Naive thymus-derived CD8-positive, alpha-beta T cell (primary cell): ENCODE measurements at regions not wholly inside any gene's neighbourhood (a gene's known extent, or its start where the extent isn't known, plus 50 kb on each side); places are given as distances from the start of the nearest gene placed in this dataset.

ENCODE experiments used
- ATAC-seq, 2 donors: fragments of 150-1000 bp; cut with Tn5 transposase in 1 of 2; sonication (Bioruptor Pico), chemical (Tn5 transposase) in 1 of 2; 1 replicate in 1 of 2; 2 replicates in 1 of 2; pipeline ENCODE4 v1.10.0; 2021; ENCODE audit warnings: mild to moderate bottlenecking in 2 of 2, moderate library complexity in 2 of 2
- POLR2A ChIA-PET: fragments of 350-600 bp; sonication (Branson Sonifier 250); formaldehyde crosslinking; loops from one replicate; lab custom pipeline; 2021; ENCODE audit warnings: antibody characterized with exemption; lab: Charles Lee
- DNase-seq, 10 donors: peaks; one replicate each; pipeline versions ENCODE4 v3.0.0 to v3.0.0-alpha.2; 2020 to 2022
- H3K27ac Mint-ChIP-seq, 10 donors: one replicate each; pipeline ENCODE4 v1.8.0; 2020 to 2022; ENCODE audit warnings: mild to moderate bottlenecking in 10 of 10, mixed read lengths in 10 of 10, moderate library complexity in 4 of 10, inconsistent platforms in 1 of 10
- H3K27me3 Mint-ChIP-seq, 5 donors: one replicate each; pipeline ENCODE4 v1.8.0; 2021 to 2022; ENCODE audit warnings: mixed read lengths in 5 of 5
- H3K36me3 Mint-ChIP-seq, 3 donors: one replicate each; pipeline ENCODE4 v1.8.0; 2020 to 2022; ENCODE audit warnings: mixed read lengths in 3 of 3, mild to moderate bottlenecking in 2 of 3, inconsistent platforms in 1 of 3
- H3K4me1 Mint-ChIP-seq, 4 donors: one replicate each; pipeline ENCODE4 v1.8.0; 2021 to 2022; ENCODE audit warnings: mixed read lengths in 4 of 4
- H3K4me3 Mint-ChIP-seq, 10 donors: one replicate each; pipeline ENCODE4 v1.8.0; 2020 to 2022; ENCODE audit warnings: mild to moderate bottlenecking in 10 of 10, mixed read lengths in 10 of 10, moderate library complexity in 6 of 10, inconsistent platforms in 1 of 10
- H3K9me3 Mint-ChIP-seq, 9 donors: one replicate each; pipeline ENCODE4 v1.8.0; 2020 to 2022; ENCODE audit warnings: mixed read lengths in 9 of 9, mild to moderate bottlenecking in 3 of 9, inconsistent platforms in 1 of 9, moderate library complexity in 1 of 9

DNA sequence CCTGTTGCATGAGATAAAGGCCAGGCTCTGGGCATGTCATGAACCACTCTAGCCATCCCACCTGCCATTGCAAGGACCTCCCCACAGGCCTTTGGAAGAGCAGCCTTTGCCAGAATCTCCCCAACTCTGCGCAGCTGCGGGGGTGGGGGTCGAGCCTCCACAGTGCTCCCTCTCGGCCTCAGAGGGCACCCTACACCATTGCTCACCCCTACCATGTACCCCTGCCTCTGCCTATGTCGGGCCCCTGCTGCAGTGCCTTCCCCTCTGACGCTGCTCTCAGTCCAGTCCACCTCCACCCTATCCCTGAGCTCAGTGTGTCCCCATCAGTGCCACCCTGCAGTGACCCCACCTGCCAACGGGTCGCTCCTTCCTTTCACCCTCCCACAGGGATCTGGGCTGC is 679.7 kb upstream of the RAB6C start:
- Mint-ChIP-seq H3K4me3 (no peak overlapping the region), H3K4me1 (no peaks in the 10 kb centered on the region), H3K27me3 (peaks cover 1 to 28% (median 8%) of the 10 kb centered on the region in 5 donors), H3K9me3 (peaks cover 0 to 2% (median 0%) of the 10 kb centered on the region in 9 donors), H3K27ac (no peak overlapping the region), H3K36me3 (no peaks in the 10 kb centered on the region)
- DNase-seq: no peak
- POLR2A ChIA-PET: no interaction called here
- ATAC-seq: no peak

- Mint-ChIP-seq H3K36me3 (no peaks in the 10 kb centered on the region), H3K27me3 (peaks cover 1 to 28% (median 8%) of the 10 kb centered on the region in 5 donors), H3K9me3 (peaks cover 0 to 3% (median 0%) of the 10 kb centered on the region in 9 donors), H3K4me3 (no peak overlapping the region), H3K4me1 (no peaks in the 10 kb centered on the region), H3K27ac (no peak overlapping the region)
- POLR2A ChIA-PET: no interaction called here
- no peak for DNase-seq
- ATAC-seq: no peak
These were observed 679.0 kb upstream of the RAB6C start for GRCh38 chr2:129300456-129300855.

GRCh38 chr2:129301431-129301913 is 678.0 kb upstream of the RAB6C start:
- ATAC-seq (no peak), DNase-seq (no peak)
- POLR2A ChIA-PET: no interaction called here
- Mint-ChIP-seq H3K36me3 (no peaks in the 10 kb centered on the region), H3K9me3 (peaks cover 0 to 3% (median 0%) of the 10 kb centered on the region in 9 donors), H3K27me3 (peaks cover 1 to 28% (median 8%) of the 10 kb centered on the region in 5 donors), H3K4me3 (no peak overlapping the region), H3K4me1 (no peaks in the 10 kb centered on the region), H3K27ac (no peak overlapping the region)

DNA sequence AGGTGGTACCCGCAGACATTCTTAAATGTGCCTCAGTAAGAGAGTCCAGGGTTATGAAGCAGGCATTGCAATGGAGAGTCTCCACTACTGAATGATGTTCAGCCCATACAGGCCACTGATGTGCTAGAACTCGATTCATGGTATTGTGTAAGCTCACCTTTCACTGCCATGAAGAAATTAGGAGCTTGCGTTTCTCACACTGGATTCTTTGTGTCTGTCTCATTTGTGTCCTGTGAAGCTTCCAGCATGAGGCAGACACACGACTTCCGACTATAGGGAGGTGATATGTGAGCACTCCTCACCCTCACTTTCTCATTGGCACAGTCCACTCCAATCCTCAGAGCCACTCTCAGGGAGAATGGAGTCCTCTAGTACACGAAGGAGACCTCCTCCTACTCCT is 677.4 kb upstream of the RAB6C start:
- no peaks in the 10 kb centered on the region for H3K36me3 Mint-ChIP-seq
- POLR2A ChIA-PET: no interaction called here

GRCh38 chr2:129302561-129303183 is 676.8 kb upstream of the RAB6C start:
- Mint-ChIP-seq H3K4me3 (no peak overlapping the region), H3K4me1 (no peaks in the 10 kb centered on the region), H3K36me3 (no peaks in the 10 kb centered on the region), H3K27ac (no peak overlapping the region), H3K9me3 (peaks cover 0 to 3% (median 0%) of the 10 kb centered on the region in 9 donors), H3K27me3 (peaks cover 1 to 28% (median 8%) of the 10 kb centered on the region in 5 donors)
- DNase-seq (no peak), ATAC-seq (no peak)
- POLR2A ChIA-PET: no interaction called here

More for the DNA sequence above, 677.4 kb upstream of the RAB6C start:
- H3K9me3 Mint-ChIP-seq: peaks cover 0 to 3% (median 0%) of the 10 kb centered on the region in 9 donors
- H3K27ac Mint-ChIP-seq: no peak overlapping the region
- no peak for DNase-seq
- H3K4me1 Mint-ChIP-seq: no peaks in the 10 kb centered on the region
- H3K4me3 Mint-ChIP-seq: no peak overlapping the region
- no peak for ATAC-seq
- peaks cover 1 to 28% (median 8%) of the 10 kb centered on the region in 5 donors for H3K27me3 Mint-ChIP-seq

- Mint-ChIP-seq H3K27me3 (peaks cover 0 to 4% (median 3%) of the 10 kb centered on the region in 5 donors), H3K27ac (no peak overlapping the region), H3K4me1 (no peaks in the 10 kb centered on the region), H3K9me3 (peaks cover 0 to 4% (median 0%) of the 10 kb centered on the region in 9 donors), H3K36me3 (no peaks in the 10 kb centered on the region), H3K4me3 (no peak overlapping the region)
- POLR2A ChIA-PET: no interaction called here
- DNase-seq: no peak
- ATAC-seq: no peak
These were observed 665.3 kb upstream of the RAB6C start for GRCh38 chr2:129314120-129314519.

DNA sequence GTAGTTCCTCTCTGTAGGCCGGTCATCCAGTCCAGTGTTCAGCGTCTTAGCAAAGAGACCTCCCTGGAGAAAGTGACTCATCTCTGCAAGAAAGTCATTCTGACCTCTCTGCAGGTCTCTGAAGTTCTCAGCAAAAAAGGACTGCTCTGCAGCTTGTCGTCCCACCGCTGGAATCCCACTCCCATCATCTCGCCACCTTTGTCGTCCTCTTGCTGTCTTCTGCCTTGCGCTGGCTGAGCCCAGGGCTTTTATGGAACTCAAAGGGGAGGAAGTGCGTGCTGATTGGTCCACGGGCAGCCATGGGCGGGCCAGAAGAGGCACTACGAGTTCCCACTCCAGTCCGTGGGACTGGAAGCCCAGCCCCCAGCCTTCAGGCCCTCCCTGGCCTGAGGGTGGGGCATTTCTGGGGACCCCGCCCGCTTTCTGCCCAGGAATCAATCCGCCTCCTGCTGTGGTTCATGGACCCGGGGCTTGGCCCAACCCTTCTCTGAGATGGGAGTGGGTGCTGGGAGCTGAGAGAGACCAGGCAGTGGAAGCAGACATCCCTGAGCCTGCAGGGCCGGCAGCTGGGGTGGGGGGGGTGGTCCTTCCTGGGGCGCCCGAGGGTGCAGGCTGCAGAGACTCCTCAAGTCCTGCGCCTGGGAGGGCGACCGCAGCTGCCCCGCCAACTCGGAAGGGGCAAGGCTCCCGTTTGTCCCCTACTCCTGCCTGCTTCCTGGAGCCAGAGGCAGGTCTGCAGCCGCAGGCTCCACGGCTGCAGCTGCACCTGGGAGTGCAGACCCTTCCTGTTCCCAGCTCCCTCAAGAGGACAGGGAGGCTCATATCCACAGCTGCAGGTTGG is 660.7 kb upstream of the RAB6C start:
- H3K9me3 Mint-ChIP-seq: peaks cover 0 to 4% (median 0%) of the 10 kb centered on the region in 9 donors
- H3K36me3 Mint-ChIP-seq: no peaks in the 10 kb centered on the region
- H3K4me3 Mint-ChIP-seq: no peak overlapping the region
- H3K4me1 Mint-ChIP-seq: no peaks in the 10 kb centered on the region
- H3K27ac Mint-ChIP-seq: no peak overlapping the region
- DNase-seq (no peak), ATAC-seq (no peak)
- POLR2A ChIA-PET: no interaction called here
- peaks cover 2 to 11% (median 3%) of the 10 kb centered on the region in 5 donors for H3K27me3 Mint-ChIP-seq

GRCh38 chr2:129319422-129319717 is 660.1 kb upstream of the RAB6C start:
- Mint-ChIP-seq H3K27ac (no peak overlapping the region), H3K4me1 (no peaks in the 10 kb centered on the region), H3K27me3 (peaks cover 2 to 11% (median 3%) of the 10 kb centered on the region in 5 donors), H3K4me3 (no peak overlapping the region), H3K36me3 (no peaks in the 10 kb centered on the region), H3K9me3 (peaks cover 0 to 4% (median 0%) of the 10 kb centered on the region in 9 donors)
- POLR2A ChIA-PET: no interaction called here
- ATAC-seq (no peak), DNase-seq (no peak)

DNA sequence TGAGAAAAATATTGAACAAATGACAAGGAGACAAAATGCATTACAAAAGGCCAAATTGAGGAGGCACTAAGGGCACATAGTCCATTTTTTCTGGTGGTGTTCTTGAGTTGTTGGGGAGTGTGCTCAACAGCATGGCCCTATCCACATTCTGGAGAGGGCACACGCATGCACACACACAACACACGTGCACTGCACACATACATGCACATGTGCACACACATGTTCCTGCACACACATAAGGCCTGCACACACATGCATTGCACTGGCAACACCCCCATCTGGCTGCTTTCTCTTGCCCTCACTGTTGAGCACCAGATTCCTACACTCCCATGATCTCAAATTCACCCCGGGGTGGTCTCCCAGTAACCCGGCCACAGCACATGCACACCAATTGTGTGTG is 659.2 kb upstream of the RAB6C start:
- peaks cover 2 to 13% (median 3%) of the 10 kb centered on the region in 5 donors for H3K27me3 Mint-ChIP-seq
- H3K27ac Mint-ChIP-seq: no peak overlapping the region
- H3K36me3 Mint-ChIP-seq: no peaks in the 10 kb centered on the region
- H3K9me3 Mint-ChIP-seq: peaks cover 0 to 4% (median 0%) of the 10 kb centered on the region in 9 donors
- DNase-seq: no peak
- POLR2A ChIA-PET: no interaction called here
- no peak for ATAC-seq
- no peaks in the 10 kb centered on the region for H3K4me1 Mint-ChIP-seq
- no peak overlapping the region for H3K4me3 Mint-ChIP-seq

- Mint-ChIP-seq H3K36me3 (no peaks in the 10 kb centered on the region), H3K9me3 (peaks cover 0 to 9% (median 0%) of the 10 kb centered on the region in 9 donors), H3K4me1 (no peaks in the 10 kb centered on the region), H3K27ac (no peak overlapping the region), H3K27me3 (peaks cover 0 to 11% (median 2%) of the 10 kb centered on the region in 5 donors), H3K4me3 (no peak overlapping the region)
- DNase-seq (no peak), ATAC-seq (no peak)
- POLR2A ChIA-PET: no interaction called here
These were observed 655.1 kb upstream of the RAB6C start for GRCh38 chr2:129324349-129324748.

DNA sequence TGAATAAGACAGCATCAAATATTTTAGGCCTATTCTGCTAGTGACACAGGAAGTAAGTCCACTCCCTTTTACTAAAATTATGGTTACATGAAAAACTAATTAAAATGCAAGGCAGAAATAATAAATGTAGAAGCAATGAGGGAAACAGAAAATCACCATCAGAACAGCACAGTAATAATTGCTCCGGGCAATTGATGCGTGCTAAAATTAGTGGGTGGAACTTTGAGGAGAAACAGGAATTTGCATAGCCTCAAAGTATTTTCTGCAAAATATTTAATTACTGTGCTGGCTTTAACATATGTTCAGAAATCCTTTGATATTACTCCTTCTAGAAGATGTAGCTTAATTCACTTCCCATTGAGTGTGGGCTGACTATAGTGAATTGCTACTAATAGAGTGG is 654.3 kb upstream of the RAB6C start:
- H3K36me3 Mint-ChIP-seq: no peaks in the 10 kb centered on the region
- peaks cover 0 to 5% (median 2%) of the 10 kb centered on the region in 5 donors for H3K27me3 Mint-ChIP-seq
- H3K9me3 Mint-ChIP-seq: peaks cover 0 to 10% (median 0%) of the 10 kb centered on the region in 9 donors
- no peak for ATAC-seq
- no peak overlapping the region for H3K4me3 Mint-ChIP-seq
- no peak for DNase-seq
- no peak overlapping the region for H3K27ac Mint-ChIP-seq
- POLR2A ChIA-PET: no interaction called here
- no peaks in the 10 kb centered on the region for H3K4me1 Mint-ChIP-seq

GRCh38 chr2:129329574-129329973 is 649.9 kb upstream of the RAB6C start:
- H3K27ac Mint-ChIP-seq: no peak overlapping the region

GRCh38 chr2:129330504-129330903 is 649.0 kb upstream of the RAB6C start:
- Mint-ChIP-seq H3K36me3 (no peaks in the 10 kb centered on the region), H3K27me3 (peaks cover 0 to 2% (median 0%) of the 10 kb centered on the region in 5 donors), H3K27ac (no peak overlapping the region), H3K4me3 (no peak overlapping the region), H3K4me1 (no peaks in the 10 kb centered on the region), H3K9me3 (peaks cover 0 to 10% (median 0%) of the 10 kb centered on the region in 9 donors)
- DNase-seq: no peak
- POLR2A ChIA-PET: no interaction called here
- no peak for ATAC-seq

More at GRCh38 chr2:129329574-129329973, 649.9 kb upstream of the RAB6C start:
- no peaks in the 10 kb centered on the region for H3K36me3 Mint-ChIP-seq
- no peak overlapping the region for H3K4me3 Mint-ChIP-seq
- peaks cover 0 to 3% (median 0%) of the 10 kb centered on the region in 5 donors for H3K27me3 Mint-ChIP-seq
- POLR2A ChIA-PET: no interaction called here
- ATAC-seq (no peak), DNase-seq (no peak)
- H3K4me1 Mint-ChIP-seq: no peaks in the 10 kb centered on the region
- peaks cover 0 to 10% (median 0%) of the 10 kb centered on the region in 9 donors for H3K9me3 Mint-ChIP-seq
